ENCODE measurements at regions not wholly inside any gene's neighbourhood (a gene's known extent, or its start where the extent isn't known, plus 50 kb on each side); places are given as distances from the start of the nearest gene placed in this dataset.

DNA sequence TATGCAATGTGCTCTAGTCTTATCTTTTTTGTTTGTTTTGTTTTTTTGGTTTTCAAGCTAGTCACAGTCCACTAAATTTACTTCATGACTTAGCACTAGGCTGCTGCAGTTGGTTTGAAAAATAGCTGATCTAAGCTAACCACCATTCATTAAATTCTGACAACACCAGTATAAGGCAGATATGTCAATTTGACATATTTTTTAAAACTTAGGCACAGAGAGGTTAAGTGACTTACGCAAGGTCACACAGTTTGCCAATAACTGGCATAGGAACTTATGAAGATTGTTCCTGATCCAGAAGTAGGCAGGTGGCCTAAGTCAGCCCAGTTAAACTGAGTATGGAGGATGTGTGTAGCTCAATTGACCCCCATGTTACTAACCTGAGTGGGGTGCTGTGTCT, 377.3 kb upstream of the NFE2L3 start:
- Histone ChIP-seq H3K4me3 (no peak overlapping the region), H3K4me1 (no peaks in the 10 kb centered on the region), H3K27me3 (no peaks in the 10 kb centered on the region), H3K9me3 (no peaks in the 10 kb centered on the region), H3K36me3 (no peaks in the 10 kb centered on the region), H3K27ac (no peak overlapping the region)
- no peak for DNase-seq
- TF ChIP-seq, protein P1, sequence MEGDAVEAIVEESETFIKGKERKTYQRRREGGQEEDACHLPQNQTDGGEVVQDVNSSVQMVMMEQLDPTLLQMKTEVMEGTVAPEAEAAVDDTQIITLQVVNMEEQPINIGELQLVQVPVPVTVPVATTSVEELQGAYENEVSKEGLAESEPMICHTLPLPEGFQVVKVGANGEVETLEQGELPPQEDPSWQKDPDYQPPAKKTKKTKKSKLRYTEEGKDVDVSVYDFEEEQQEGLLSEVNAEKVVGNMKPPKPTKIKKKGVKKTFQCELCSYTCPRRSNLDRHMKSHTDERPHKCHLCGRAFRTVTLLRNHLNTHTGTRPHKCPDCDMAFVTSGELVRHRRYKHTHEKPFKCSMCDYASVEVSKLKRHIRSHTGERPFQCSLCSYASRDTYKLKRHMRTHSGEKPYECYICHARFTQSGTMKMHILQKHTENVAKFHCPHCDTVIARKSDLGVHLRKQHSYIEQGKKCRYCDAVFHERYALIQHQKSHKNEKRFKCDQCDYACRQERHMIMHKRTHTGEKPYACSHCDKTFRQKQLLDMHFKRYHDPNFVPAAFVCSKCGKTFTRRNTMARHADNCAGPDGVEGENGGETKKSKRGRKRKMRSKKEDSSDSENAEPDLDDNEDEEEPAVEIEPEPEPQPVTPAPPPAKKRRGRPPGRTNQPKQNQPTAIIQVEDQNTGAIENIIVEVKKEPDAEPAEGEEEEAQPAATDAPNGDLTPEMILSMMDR (IDR thresholded peaks at IDR 0.05): no peak
- TF ChIP-seq POLR2A (IDR thresholded peaks at IDR 0.05): no peak

DNA sequence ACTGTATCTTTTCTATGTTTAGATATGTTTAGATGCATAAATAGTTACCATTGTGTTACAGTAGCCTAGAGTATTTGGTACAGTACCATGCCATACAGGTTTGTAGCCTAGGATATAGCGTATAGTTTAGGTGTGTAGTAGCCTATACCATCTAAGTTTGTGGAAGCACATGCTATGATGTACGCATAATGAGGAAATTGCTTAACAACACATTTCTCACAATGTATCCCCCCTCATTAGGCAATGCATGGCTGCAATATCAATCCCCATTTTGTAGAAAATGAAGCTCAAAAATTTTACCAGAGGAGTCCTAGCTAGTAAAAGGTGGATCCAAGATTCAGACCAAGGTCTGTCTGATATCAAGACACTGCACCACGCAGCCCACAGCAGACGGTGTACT, 376.4 kb upstream of the NFE2L3 start:
- no peak overlapping the region for H3K4me3 ChIP-seq
- no peak overlapping the region for H3K27ac ChIP-seq
- no peak for DNase-seq
- no peaks in the 10 kb centered on the region for H3K36me3 ChIP-seq
- H3K9me3 ChIP-seq: no peaks in the 10 kb centered on the region
- TF ChIP-seq POLR2A (IDR thresholded peaks at IDR 0.05): no peak
- TF ChIP-seq, protein P1 (IDR thresholded peaks at IDR 0.05): no peak
- no peaks in the 10 kb centered on the region for H3K27me3 ChIP-seq
- no peaks in the 10 kb centered on the region for H3K4me1 ChIP-seq

DNA sequence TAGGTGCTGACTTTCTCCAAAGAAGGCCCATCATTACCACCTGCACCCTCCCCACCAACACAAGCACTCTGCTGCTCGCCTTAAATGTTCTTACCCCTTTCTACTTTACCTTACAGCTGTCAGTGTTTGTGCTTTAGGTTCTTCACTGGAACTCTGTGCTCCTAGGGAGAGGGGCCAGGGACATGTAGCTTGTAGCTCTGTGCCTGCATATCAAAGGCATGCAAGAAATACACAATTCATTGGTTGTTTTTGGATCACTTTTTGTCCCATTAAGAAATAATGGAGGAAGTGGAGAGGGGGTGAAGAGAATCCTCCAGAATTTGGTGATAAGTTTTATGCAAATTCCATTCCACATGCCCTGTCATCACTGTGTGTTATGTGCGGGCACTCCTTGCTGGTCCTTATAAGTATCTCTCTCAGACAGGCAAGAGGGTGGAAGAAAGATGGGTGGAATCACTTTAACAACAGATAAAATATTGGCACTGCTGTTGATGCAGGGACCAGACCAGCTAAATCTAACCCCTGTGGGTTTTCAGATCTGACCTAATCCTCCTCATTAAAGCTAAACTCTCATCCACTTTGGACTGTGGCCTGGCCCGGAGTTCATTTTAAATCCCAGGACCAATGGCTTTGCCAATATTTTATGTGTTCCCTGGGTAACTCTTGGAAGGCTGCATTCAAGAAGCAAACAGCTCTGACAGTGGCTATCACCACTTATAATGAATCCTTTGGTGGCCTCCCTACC, 375.8 kb upstream of the NFE2L3 start:
- TF ChIP-seq POLR2A (IDR thresholded peaks at IDR 0.05): no peak
- TF ChIP-seq, protein P1 (IDR thresholded peaks at IDR 0.05): no peak
- H3K36me3 ChIP-seq: no peaks in the 10 kb centered on the region
- H3K27ac ChIP-seq: no peak overlapping the region
- H3K27me3 ChIP-seq: no peaks in the 10 kb centered on the region
- H3K4me3 ChIP-seq: no peak overlapping the region
- no peaks in the 10 kb centered on the region for H3K4me1 ChIP-seq
- no peaks in the 10 kb centered on the region for H3K9me3 ChIP-seq
- DNase-seq: no peak

DNA sequence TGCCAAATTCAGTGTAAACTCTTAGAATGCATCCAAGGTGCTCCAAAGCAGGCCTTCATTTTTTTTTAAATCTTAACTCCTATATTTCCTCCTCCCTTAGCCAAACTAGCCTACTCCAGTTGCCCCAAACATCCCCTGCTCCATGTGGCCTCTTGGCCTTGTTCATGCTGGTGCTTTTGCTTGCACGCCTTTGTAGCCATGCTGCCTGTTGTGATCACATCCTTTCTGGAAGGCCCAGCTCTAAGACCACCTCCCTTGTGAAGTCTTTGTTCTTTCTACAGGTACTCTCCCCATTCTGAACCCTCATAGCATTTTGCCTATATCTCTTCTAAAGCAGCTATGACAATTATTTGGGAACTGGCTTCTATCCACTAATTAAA, 375.3 kb upstream of the NFE2L3 start:
- Histone ChIP-seq H3K36me3 (no peaks in the 10 kb centered on the region), H3K27me3 (no peaks in the 10 kb centered on the region), H3K4me3 (no peak overlapping the region), H3K9me3 (no peaks in the 10 kb centered on the region), H3K4me1 (no peaks in the 10 kb centered on the region), H3K27ac (no peak overlapping the region)
- no peak for DNase-seq
- TF ChIP-seq, protein P1 (IDR thresholded peaks at IDR 0.05): no peak
- no peak for TF ChIP-seq POLR2A (IDR thresholded peaks at IDR 0.05)

DNA sequence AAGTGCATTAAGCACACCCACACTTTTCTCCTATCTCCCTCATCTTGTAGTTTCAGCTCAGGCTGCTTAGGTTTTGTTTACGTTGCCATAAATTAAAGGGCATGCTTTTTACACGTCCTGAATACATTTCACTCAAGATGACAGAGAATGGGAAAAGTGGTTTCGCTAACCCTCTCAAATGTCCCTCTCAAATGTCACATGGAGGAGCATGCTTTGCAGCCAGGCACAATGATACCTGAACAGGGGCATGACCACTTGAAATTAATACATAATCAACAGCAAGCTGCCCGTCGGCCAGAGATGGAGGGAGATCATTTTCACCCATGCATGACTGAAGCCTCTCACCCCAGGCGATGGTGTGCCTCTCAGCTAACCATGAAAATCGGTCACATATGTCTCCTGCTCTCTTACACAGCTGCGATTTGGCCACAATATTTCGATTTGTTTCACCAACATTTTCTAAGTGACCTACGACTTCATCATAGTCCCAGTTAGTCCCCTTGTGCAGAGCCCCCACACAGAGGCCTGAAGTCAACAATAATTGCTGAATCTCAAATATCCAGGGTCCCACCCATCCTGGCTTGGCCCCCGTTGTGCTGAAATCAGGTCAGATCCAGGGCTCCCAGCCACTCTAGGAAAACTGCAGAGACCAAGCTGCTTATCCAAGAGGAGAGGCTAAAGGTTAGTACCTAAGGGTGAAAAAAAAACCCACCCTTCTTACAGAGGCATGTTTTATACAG, 373.9 kb upstream of the NFE2L3 start:
- Histone ChIP-seq H3K4me3 (no peak overlapping the region), H3K9me3 (no peaks in the 10 kb centered on the region), H3K4me1 (no peaks in the 10 kb centered on the region), H3K27ac (no peak overlapping the region), H3K27me3 (no peaks in the 10 kb centered on the region), H3K36me3 (no peaks in the 10 kb centered on the region)
- no peak for DNase-seq
- TF ChIP-seq, protein P1 (IDR thresholded peaks at IDR 0.05): no peak
- TF ChIP-seq POLR2A (IDR thresholded peaks at IDR 0.05): no peak

Data from Peyer's patch (tissue), 4 donors.